ENCODE measurements at regions not wholly inside any gene's neighbourhood (a gene's known extent, or its start where the extent isn't known, plus 50 kb on each side); places are given as distances from the start of the nearest gene placed in this dataset.

DNA sequence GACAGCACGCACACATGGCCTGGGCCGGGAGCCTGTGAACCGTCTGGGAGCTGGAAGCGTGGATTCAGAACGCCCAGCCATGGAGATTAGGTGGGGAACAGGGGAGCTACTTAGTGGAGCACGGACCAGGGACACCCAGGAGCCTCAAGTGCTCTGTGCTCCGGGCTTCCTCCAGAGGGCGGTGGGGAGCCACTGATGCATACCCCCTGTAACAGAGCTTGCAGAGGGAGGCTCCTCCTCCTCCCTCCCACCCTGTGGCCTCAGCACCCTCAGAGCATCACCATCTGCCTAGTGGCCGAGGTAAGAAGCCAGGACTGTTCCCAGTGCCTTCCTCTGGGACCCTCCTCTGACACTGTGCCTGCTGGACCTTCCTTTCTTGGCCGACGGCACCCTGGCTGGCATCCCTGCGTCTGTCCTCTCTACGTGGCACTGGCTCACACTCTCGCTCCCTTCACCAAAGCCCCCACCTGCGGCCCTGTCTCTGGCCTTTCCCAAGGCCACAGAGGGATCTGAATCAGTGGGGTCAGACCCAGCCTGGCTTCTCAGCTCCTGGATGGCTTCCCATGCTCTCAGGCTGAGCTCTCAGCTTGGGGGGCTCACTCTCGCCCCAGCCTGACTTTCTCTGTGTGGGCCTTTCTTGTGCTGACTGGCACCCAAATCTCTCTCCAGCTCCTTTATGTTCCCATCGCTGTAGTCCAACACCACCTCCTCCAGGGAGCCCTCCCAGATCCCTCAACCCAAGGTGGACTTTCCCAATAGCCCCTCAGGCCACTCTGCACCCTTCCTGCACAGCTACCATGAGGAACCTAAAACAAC is 780.9 kb downstream of the BRD1 start:
- POLR2A ChIA-PET (ENCODE audit: unreplicated experiment), result no interaction called here
- Histone ChIP-seq H3K79me1 (ENCODE audit: low read depth in 1 of 2, low read length in 2 of 2) (no peaks in the 10 kb centered on the region), H2BK15ac (ENCODE audit: low read depth, low read length) (no peak overlapping the region), H3K4me3 (ENCODE audit: insufficient read depth, low read depth, low read length) (no peak overlapping the region), H2BK20ac (ENCODE audit: low read depth, low read length) (no peak overlapping the region), H3K27ac (ENCODE audit: insufficient read depth, low read length) (no peak overlapping the region), H3K9me1 (ENCODE audit: insufficient read depth, low read length) (no peaks in the 10 kb centered on the region), H2BK5ac (ENCODE audit: low read depth, low read length, poor library complexity, severe bottlenecking) (no peak overlapping the region), H4K20me1 (ENCODE audit: insufficient read depth, low read length) (no peaks in the 10 kb centered on the region), H3K9me3 (ENCODE audit: control insufficient read depth, insufficient read depth, low read length) (peaks cover 58% of the 10 kb centered on the region), H4K5ac (ENCODE audit: low read depth, low read length) (no peak overlapping the region), H2AK9ac (replicated peaks; ENCODE audit: low read depth, low read length, poor library complexity) (no peak overlapping the region), H3K4me2 (ENCODE audit: low read depth, low read length) (no peak overlapping the region), H4K91ac (ENCODE audit: insufficient read depth, low read depth, low read length) (no peak overlapping the region), H3K56ac (ENCODE audit: extremely low read depth, insufficient read depth, low read length) (no peak overlapping the region), H3K18ac (ENCODE audit: low read depth, low read length) (no peak overlapping the region), H3K9ac (ENCODE audit: low read depth, low read length) (no peak overlapping the region), H3K4ac (ENCODE audit: low read depth, low read length) (no peak overlapping the region), H4K8ac (ENCODE audit: low read depth in 2 of 2, low read length in 2 of 2) (no peak overlapping the region), H3K27me3 (ENCODE audit: control insufficient read depth, insufficient read depth, low read length) (no peaks in the 10 kb centered on the region), H2AFZ (replicated peaks; ENCODE audit: low read length, poor library complexity) (no peak overlapping the region), H2BK120ac (ENCODE audit: low read depth, low read length) (no peak overlapping the region), H3K23ac (ENCODE audit: low read depth, low read length) (no peak overlapping the region), H3K14ac (replicated peaks; ENCODE audit: low read depth, low read length) (no peak overlapping the region), H3K4me1 (ENCODE audit: control insufficient read depth, insufficient read depth, low read length) (no peaks in the 10 kb centered on the region), H2AK5ac (ENCODE audit: low read depth, low read length) (no peak overlapping the region), H3K36me3 (ENCODE audit: control insufficient read depth, insufficient read depth, low read length) (no peaks in the 10 kb centered on the region)
- in situ Hi-C loops (cut with MboI; ENCODE audit: low sequenced_read_pairs) (no loop called here), dilution Hi-C loops (cut with HindIII; ENCODE audit: low sequenced_read_pairs, unreplicated experiment) (no loop called here), intact Hi-C loops (cut with micrococcal nuclease) (no loop called here)
- DNase-seq, result no peak
- no TSS peak for BruUV-seq (replicated peaks)
- ATAC-seq (ENCODE audit: low read depth), result no peak
- CTCF ChIA-PET, result no interaction called here
- TF ChIP-seq MAZ (IDR thresholded peaks at IDR 0.05; ENCODE audit: borderline replicate concordance, low read depth, low read length) (no peak), CEBPB (IDR thresholded peaks at IDR 0.05; ENCODE audit: low read depth, low read length) (no peak), RFX5 (IDR thresholded peaks at IDR 0.05; ENCODE audit: low read depth, low read length) (no peak), RCOR1 (IDR thresholded peaks at IDR 0.05; ENCODE audit: insufficient replicate concordance, low read length) (no peak), MAFK (IDR thresholded peaks at IDR 0.05; ENCODE audit: low read depth, low read length) (no peak), MXI1 (IDR thresholded peaks at IDR 0.05; ENCODE audit: borderline replicate concordance, low read depth, low read length) (no peak), POLR2A (IDR thresholded peaks at IDR 0.05; ENCODE audit: low read depth, low read length) (no peak), FOS (IDR thresholded peaks at IDR 0.05; ENCODE audit: low read depth, low read length) (no peak), SMC3 (IDR thresholded peaks at IDR 0.05; ENCODE audit: low read depth, low read length) (no peak), RAD21 (IDR thresholded peaks at IDR 0.05; ENCODE audit: low read length) (no peak), BHLHE40 (IDR thresholded peaks at IDR 0.05; ENCODE audit: low read depth, low read length) (no peak), NFE2L2 (IDR thresholded peaks at IDR 0.05; ENCODE audit: low read depth, low read length) (no peak), CHD1 (IDR thresholded peaks at IDR 0.05; ENCODE audit: low read depth, low read length) (no peak)
- TF ChIP-seq, protein P1, sequence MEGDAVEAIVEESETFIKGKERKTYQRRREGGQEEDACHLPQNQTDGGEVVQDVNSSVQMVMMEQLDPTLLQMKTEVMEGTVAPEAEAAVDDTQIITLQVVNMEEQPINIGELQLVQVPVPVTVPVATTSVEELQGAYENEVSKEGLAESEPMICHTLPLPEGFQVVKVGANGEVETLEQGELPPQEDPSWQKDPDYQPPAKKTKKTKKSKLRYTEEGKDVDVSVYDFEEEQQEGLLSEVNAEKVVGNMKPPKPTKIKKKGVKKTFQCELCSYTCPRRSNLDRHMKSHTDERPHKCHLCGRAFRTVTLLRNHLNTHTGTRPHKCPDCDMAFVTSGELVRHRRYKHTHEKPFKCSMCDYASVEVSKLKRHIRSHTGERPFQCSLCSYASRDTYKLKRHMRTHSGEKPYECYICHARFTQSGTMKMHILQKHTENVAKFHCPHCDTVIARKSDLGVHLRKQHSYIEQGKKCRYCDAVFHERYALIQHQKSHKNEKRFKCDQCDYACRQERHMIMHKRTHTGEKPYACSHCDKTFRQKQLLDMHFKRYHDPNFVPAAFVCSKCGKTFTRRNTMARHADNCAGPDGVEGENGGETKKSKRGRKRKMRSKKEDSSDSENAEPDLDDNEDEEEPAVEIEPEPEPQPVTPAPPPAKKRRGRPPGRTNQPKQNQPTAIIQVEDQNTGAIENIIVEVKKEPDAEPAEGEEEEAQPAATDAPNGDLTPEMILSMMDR (conservative IDR thresholded peaks at IDR 0.05; ENCODE audit: low read depth, low read length), result no peak
- TF ChIP-seq, protein P2, sequence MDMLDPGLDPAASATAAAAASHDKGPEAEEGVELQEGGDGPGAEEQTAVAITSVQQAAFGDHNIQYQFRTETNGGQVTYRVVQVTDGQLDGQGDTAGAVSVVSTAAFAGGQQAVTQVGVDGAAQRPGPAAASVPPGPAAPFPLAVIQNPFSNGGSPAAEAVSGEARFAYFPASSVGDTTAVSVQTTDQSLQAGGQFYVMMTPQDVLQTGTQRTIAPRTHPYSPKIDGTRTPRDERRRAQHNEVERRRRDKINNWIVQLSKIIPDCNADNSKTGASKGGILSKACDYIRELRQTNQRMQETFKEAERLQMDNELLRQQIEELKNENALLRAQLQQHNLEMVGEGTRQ (IDR thresholded peaks at IDR 0.05; ENCODE audit: low read depth, low read length), result no peak
- TF ChIP-seq, protein P3, sequence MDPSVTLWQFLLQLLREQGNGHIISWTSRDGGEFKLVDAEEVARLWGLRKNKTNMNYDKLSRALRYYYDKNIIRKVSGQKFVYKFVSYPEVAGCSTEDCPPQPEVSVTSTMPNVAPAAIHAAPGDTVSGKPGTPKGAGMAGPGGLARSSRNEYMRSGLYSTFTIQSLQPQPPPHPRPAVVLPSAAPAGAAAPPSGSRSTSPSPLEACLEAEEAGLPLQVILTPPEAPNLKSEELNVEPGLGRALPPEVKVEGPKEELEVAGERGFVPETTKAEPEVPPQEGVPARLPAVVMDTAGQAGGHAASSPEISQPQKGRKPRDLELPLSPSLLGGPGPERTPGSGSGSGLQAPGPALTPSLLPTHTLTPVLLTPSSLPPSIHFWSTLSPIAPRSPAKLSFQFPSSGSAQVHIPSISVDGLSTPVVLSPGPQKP (IDR thresholded peaks at IDR 0.05; ENCODE audit: borderline replicate concordance, low read depth, low read length), result no peak
- WGBS, 2 experiments (ENCODE audit: extremely low coverage in 2 of 2, insufficient read length in 1 of 2), result 72% methylated on average over 7 of the region's 17 CpGs; no CpG with 5 or more reads in 1 of the 2 experiments

Data from IMR-90 (cell line).